ENCODE measurements at regions not wholly inside any gene's neighbourhood (a gene's known extent, or its start where the extent isn't known, plus 50 kb on each side); places are given as distances from the start of the nearest gene placed in this dataset.
A peak's percentile ranks its signal among the peaks of the same experiment; 100 is the strongest.
"Not testable (repeated sequence)": the region's sequence is repeated elsewhere in the genome, so short reads cannot be mapped to it uniquely, and the experiment has no call there.

DNA sequence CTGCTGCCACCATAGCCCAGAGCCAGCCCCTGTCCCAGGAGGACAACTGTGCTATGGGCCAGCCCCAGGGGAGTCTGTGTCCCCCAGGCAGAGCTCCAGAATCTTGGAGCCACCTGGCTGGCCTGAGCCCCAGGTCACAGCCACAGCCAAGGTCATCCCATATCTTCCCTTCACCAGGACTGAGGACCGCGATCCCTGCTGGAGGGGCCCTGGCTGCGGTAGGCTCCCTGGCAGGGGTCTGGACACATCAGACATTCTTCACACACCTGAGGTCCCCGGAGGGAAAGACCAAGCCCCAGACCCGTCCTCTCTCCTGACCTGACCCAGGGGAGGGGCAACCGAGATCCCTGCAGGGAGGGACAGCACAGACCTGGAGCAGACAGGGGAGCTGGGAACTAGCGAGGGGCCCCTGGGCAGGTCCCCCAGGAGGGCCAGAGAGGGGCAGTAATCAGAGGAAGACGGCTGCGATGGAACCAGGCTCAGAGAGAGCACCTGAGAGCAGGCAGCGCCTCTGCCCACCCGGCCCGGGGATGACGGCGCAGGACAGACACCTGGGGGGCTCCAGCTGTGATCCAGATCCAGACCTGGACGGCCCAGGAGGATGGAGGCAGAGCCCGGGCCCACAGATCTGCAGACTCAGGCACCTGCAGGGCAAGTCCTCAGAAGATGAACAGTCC lies 103.2 kb upstream of the EIF5 start:
- DNase-seq (peak; percentile 55), ATAC-seq (no peak)
- intact Hi-C loops (cut with DNase I), result no loop called here
- H3K36me3 ChIP-seq, result no peaks in the 10 kb centered on the region
- no peaks in the 10 kb centered on the region for H3K9me3 ChIP-seq
- H3K4me1 ChIP-seq, result peaks cover 3% of the 10 kb centered on the region
- no peak overlapping the region for H3K27ac ChIP-seq
- no peak for TF ChIP-seq CTCF (IDR thresholded peaks at IDR 0.05)
- no peaks in the 10 kb centered on the region for H3K27me3 ChIP-seq
- H3K4me3 ChIP-seq, result no peak overlapping the region

DNA sequence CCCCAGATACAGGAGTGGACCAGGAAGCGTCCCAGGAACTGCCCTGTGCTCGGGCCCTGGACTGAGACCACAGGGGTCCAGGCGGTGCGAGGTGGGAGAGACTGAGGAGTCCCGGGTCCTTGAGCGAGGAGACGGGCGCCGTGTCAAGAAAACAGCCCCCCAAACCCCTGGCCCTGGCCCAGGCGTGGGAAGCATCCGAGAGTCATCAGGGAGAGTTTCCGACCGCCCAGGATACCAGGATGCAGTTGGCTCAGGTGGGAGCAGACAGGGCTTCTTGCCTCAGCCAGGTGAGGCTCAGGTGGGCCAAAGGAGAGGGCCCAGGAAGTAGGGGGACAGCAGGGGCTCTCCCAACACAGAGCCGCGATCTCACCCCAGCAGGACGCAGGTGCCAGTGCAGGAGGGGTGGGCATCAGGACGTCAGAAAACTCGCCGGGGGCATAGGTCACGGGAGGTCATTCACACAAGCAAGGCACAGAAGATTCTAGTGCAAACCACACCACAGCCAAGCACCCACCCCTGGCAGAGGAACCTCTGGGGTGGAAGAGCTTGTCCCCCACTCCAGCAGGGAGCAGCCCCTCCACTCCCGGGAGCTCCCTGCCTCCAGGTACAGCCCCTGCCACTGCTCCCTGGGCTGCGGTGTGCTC lies 102.5 kb upstream of the EIF5 start:
- no peak for TF ChIP-seq CTCF (IDR thresholded peaks at IDR 0.05)
- no peaks in the 10 kb centered on the region for H3K9me3 ChIP-seq
- H3K4me3 ChIP-seq, result no peak overlapping the region
- DNase-seq, result peak; percentile 51
- ATAC-seq, result no peak
- H3K27ac ChIP-seq, result no peak overlapping the region
- H3K27me3 ChIP-seq, result no peaks in the 10 kb centered on the region
- H3K4me1 ChIP-seq, result no peaks in the 10 kb centered on the region
- H3K36me3 ChIP-seq, result no peaks in the 10 kb centered on the region
- intact Hi-C loops (cut with DNase I), result no loop called here

DNA sequence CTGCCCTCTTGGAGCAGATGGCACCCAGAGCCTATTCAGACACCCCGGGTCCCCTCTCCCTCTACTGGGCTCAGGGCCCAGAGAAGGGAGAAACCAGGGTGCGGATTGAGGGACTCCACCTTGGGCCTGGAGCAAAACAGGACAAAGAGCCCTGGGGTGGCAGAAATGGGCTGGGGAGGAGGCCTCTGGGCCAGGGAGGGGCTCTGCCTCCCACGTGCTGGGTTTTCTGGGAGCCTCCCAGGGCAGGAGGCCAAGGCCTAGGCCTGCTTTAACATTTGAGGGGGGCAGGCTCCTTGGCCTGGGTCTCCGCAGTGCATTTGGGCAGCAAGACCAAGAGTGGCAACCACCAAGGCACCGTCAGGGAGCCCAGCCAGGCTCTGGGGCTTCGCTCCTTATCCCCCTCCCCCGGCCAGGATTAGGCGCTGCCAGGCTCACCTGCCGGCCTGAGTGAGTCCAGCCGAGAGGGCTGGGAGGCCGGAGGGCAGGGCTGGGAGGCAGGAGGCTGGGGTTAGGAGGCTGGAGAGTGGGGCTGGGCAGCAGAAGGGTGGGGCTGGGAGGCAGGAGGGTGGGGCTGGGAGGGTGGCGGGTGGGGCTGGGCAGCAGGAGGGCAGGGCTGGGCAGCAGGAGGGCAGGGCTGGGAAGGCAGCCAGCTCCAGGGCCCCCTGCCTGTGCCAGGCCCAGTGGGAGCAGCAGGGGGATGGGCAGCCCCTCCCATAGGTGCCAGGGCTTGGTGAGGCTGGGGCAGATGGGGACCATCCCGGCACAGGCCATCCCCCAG lies 101.8 kb upstream of the EIF5 start:
- intact Hi-C loops (cut with DNase I), result no loop called here
- DNase-seq (peak; percentile 55), ATAC-seq (peak; percentile 21)
- H3K27ac ChIP-seq, result no peak overlapping the region
- no peaks in the 10 kb centered on the region for H3K4me1 ChIP-seq
- no peak overlapping the region for H3K4me3 ChIP-seq
- H3K36me3 ChIP-seq, result no peaks in the 10 kb centered on the region
- TF ChIP-seq CTCF (IDR thresholded peaks at IDR 0.05), result no peak
- no peaks in the 10 kb centered on the region for H3K27me3 ChIP-seq
- H3K9me3 ChIP-seq, result no peaks in the 10 kb centered on the region

DNA sequence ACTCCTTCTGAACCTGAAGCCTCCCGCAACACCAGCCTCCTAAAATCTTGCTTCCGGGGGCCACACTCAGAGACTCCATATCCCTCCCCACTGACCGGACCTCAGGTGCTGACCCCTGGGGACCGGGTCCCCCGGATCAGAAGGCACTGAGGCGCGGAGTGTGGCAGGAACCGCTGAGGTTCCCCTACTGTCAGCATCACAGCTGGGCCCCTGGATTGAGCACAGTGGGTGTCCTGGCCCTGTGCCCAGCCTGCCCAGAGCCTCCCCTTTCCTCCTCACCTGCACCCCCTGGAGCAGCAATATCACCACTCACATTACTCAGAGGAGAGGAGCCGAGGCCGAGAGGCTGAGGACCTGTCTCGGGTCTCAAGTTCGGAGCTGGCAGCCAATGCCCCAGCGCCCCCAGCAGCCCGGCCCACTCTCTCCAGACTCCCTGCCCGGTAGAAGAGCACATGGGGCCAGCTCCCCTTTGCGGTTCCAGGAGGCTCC lies 101.2 kb upstream of the EIF5 start:
- no peak for TF ChIP-seq CTCF (IDR thresholded peaks at IDR 0.05)
- DNase-seq, result no peak
- Histone ChIP-seq H3K36me3 (no peaks in the 10 kb centered on the region), H3K27me3 (no peaks in the 10 kb centered on the region), H3K9me3 (no peaks in the 10 kb centered on the region), H3K4me1 (no peaks in the 10 kb centered on the region), H3K4me3 (no peak overlapping the region), H3K27ac (no peak overlapping the region)
- ATAC-seq, result no peak
- intact Hi-C loops (cut with DNase I), result no loop called here

- no peaks in the 10 kb centered on the region for H3K4me1 ChIP-seq
- no peak for DNase-seq
- intact Hi-C loops (cut with DNase I), result no loop called here
Measured at GRCh38 chr14:103233328-103233727, 100.7 kb upstream of the EIF5 start.

GRCh38 chr14:103234826-103235225 lies 99.2 kb upstream of the EIF5 start:
- intact Hi-C loops (cut with DNase I); H3K9me3 ChIP-seq; H3K36me3 ChIP-seq; H3K4me3 ChIP-seq; DNase-seq; ATAC-seq; H3K4me1 ChIP-seq; H3K27ac ChIP-seq; H3K27me3 ChIP-seq: not testable (repeated sequence)

More at GRCh38 chr14:103233328-103233727, 100.7 kb upstream of the EIF5 start:
- H3K27me3 ChIP-seq, result no peaks in the 10 kb centered on the region
- H3K4me3 ChIP-seq, result no peak overlapping the region
- no peak overlapping the region for H3K27ac ChIP-seq
- ATAC-seq, result no peak
- no peaks in the 10 kb centered on the region for H3K9me3 ChIP-seq
- H3K36me3 ChIP-seq, result no peaks in the 10 kb centered on the region
- no peak for TF ChIP-seq CTCF (IDR thresholded peaks at IDR 0.05)

DNA sequence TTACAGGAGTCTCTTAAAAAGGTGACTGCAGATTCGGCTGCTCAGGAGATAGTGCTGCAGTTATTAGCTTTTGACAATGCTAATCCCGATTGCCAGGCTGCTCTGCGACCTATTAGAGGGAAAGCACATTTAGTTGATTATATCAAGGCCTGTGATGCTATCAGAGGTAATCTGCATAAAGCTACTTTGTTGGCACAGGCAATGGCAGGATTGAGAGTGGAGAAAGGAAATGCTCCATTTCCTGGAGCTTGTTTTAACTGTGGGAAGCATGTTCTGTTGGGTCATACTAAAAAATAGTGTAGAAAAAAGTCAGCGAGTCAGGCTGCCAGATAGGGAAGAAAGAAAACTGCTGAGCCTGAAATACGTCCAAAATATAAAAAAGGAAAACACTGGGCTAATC lies 98.5 kb upstream of the EIF5 start:
- H3K27ac ChIP-seq, ATAC-seq, DNase-seq: not testable (repeated sequence)

More for the DNA sequence above, 98.5 kb upstream of the EIF5 start:
- H3K27me3 ChIP-seq; H3K4me1 ChIP-seq; H3K4me3 ChIP-seq; H3K9me3 ChIP-seq; H3K36me3 ChIP-seq; intact Hi-C loops (cut with DNase I): not testable (repeated sequence)

Measured in upper lobe of right lung (tissue), 1 donor.